ENCODE measurements at regions not wholly inside any gene's neighbourhood (a gene's known extent, or its start where the extent isn't known, plus 50 kb on each side); places are given as distances from the start of the nearest gene placed in this dataset.

DNA sequence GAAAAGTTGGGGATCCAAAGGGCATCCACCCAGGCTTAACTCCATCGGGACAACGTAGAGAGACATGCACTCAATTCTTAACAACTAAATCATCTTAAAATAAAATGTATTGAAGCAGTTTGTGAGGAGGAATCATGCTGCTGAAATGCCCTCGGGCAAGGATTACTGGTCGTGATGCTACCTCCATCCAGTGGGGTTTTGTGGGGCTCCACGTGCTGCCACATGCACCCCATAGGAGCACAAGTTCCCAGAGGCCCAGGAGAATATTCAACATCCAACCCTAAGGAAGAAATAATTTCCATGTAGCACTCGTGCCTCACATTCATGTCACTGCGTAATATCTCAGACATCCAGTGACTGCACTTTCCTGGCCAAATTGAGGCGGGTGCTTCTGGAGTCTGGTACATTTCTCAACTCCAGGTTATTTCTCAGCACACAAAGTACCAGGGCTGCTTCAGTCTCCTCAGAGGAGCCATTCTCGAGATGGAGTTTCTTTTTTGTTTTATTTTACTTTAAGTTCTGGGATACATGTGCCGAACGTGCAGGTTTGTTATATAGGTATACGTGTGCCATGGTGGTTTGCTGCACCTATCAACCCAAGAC lies 429.8 kb downstream of the FOXO1 start:
- H3K4me2 ChIP-seq (ENCODE audit: insufficient read depth, low read length): no peak overlapping the region
- TF ChIP-seq ILF3 (IDR thresholded peaks at IDR 0.05; ENCODE audit: borderline replicate concordance): no peak
- TF ChIP-seq, protein P1, sequence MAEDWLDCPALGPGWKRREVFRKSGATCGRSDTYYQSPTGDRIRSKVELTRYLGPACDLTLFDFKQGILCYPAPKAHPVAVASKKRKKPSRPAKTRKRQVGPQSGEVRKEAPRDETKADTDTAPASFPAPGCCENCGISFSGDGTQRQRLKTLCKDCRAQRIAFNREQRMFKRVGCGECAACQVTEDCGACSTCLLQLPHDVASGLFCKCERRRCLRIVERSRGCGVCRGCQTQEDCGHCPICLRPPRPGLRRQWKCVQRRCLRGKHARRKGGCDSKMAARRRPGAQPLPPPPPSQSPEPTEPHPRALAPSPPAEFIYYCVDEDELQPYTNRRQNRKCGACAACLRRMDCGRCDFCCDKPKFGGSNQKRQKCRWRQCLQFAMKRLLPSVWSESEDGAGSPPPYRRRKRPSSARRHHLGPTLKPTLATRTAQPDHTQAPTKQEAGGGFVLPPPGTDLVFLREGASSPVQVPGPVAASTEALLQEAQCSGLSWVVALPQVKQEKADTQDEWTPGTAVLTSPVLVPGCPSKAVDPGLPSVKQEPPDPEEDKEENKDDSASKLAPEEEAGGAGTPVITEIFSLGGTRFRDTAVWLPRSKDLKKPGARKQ (CRISPR knock-in tag; IDR thresholded peaks at IDR 0.05): no peak
- no peak for TF ChIP-seq SLC30A9 (CRISPR knock-in tag; IDR thresholded peaks at IDR 0.05)
- no peak for TF ChIP-seq NFIX (CRISPR knock-in tag; IDR thresholded peaks at IDR 0.05; ENCODE audit: low read depth)
- TF ChIP-seq KLF13 (tag; IDR thresholded peaks at IDR 0.05; ENCODE audit: borderline replicate concordance, low read depth): no peak
- no peak for TF ChIP-seq CHD2 (IDR thresholded peaks at IDR 0.05; ENCODE audit: low read depth, low read length)
- TF ChIP-seq PML (IDR thresholded peaks at IDR 0.05; ENCODE audit: low read length): no peak
- no peak for TF ChIP-seq ZNF766 (CRISPR knock-in tag; conservative IDR thresholded peaks at IDR 0.05)
- no peak for TF ChIP-seq L3MBTL2 (IDR thresholded peaks at IDR 0.05)
- TF ChIP-seq SMAD3 (CRISPR knock-in tag; conservative IDR thresholded peaks at IDR 0.05): no peak
- no peak for TF ChIP-seq CSDE1 (IDR thresholded peaks at IDR 0.05)
- TF ChIP-seq, protein P2, sequence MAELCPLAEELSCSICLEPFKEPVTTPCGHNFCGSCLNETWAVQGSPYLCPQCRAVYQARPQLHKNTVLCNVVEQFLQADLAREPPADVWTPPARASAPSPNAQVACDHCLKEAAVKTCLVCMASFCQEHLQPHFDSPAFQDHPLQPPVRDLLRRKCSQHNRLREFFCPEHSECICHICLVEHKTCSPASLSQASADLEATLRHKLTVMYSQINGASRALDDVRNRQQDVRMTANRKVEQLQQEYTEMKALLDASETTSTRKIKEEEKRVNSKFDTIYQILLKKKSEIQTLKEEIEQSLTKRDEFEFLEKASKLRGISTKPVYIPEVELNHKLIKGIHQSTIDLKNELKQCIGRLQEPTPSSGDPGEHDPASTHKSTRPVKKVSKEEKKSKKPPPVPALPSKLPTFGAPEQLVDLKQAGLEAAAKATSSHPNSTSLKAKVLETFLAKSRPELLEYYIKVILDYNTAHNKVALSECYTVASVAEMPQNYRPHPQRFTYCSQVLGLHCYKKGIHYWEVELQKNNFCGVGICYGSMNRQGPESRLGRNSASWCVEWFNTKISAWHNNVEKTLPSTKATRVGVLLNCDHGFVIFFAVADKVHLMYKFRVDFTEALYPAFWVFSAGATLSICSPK (IDR thresholded peaks at IDR 0.05; ENCODE audit: borderline replicate concordance): no peak
- TF ChIP-seq POLR2AphosphoS2 (IDR thresholded peaks at IDR 0.05; ENCODE audit: low read length): no peak
- TF ChIP-seq FOXK1 (CRISPR knock-in tag; IDR thresholded peaks at IDR 0.05; ENCODE audit: borderline replicate concordance): no peak
- TF ChIP-seq, protein P3, sequence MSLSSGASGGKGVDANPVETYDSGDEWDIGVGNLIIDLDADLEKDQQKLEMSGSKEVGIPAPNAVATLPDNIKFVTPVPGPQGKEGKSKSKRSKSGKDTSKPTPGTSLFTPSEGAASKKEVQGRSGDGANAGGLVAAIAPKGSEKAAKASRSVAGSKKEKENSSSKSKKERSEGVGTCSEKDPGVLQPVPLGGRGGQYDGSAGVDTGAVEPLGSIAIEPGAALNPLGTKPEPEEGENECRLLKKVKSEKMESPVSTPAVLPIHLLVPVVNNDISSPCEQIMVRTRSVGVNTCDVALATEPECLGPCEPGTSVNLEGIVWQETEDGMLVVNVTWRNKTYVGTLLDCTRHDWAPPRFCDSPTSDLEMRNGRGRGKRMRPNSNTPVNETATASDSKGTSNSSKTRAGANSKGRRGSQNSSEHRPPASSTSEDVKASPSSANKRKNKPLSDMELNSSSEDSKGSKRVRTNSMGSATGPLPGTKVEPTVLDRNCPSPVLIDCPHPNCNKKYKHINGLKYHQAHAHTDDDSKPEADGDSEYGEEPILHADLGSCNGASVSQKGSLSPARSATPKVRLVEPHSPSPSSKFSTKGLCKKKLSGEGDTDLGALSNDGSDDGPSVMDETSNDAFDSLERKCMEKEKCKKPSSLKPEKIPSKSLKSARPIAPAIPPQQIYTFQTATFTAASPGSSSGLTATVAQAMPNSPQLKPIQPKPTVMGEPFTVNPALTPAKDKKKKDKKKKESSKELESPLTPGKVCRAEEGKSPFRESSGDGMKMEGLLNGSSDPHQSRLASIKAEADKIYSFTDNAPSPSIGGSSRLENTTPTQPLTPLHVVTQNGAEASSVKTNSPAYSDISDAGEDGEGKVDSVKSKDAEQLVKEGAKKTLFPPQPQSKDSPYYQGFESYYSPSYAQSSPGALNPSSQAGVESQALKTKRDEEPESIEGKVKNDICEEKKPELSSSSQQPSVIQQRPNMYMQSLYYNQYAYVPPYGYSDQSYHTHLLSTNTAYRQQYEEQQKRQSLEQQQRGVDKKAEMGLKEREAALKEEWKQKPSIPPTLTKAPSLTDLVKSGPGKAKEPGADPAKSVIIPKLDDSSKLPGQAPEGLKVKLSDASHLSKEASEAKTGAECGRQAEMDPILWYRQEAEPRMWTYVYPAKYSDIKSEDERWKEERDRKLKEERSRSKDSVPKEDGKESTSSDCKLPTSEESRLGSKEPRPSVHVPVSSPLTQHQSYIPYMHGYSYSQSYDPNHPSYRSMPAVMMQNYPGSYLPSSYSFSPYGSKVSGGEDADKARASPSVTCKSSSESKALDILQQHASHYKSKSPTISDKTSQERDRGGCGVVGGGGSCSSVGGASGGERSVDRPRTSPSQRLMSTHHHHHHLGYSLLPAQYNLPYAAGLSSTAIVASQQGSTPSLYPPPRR (CRISPR knock-in tag; IDR thresholded peaks at IDR 0.05; ENCODE audit: borderline replicate concordance): no peak
- TF ChIP-seq EP300 (IDR thresholded peaks at IDR 0.05; ENCODE audit: low read length): no peak
- no peak for TF ChIP-seq EP400 (IDR thresholded peaks at IDR 0.05)

More for the DNA sequence above, 429.8 kb downstream of the FOXO1 start:
- no peaks in the 10 kb centered on the region for H4K20me1 ChIP-seq (replicated peaks; ENCODE audit: control insufficient read depth, insufficient read depth, low read length)
- ChIA-PET POLR2A (no interaction called here), CTCF (ENCODE audit: low intra/inter-chr PET ratio) (no interaction called here)
- no peaks in the 10 kb centered on the region; a peak in 3 of 5 replicates for H3K27me3 ChIP-seq (ENCODE audit: control insufficient read depth in 2 of 2, insufficient read depth in 2 of 2, low read length in 2 of 2)
- DNase-seq (ENCODE audit: extremely low read depth in 1 of 4, low spot score in 3 of 4) (no peak), ATAC-seq (no peak), FAIRE-seq (no peak)
- 3% methylated on average over 11 of the region's 12 CpGs for WGBS (ENCODE audit: insufficient coverage, low coverage, missing lambda C conversion rate)
- no peak overlapping the region for H3K4me3 ChIP-seq
- no peaks in the 10 kb centered on the region for H3K79me2 ChIP-seq (ENCODE audit: control insufficient read depth, insufficient read depth, low read length)
- no peak overlapping the region for H3K9ac ChIP-seq (ENCODE audit: insufficient read depth in 1 of 2, low read depth in 2 of 2, low read length in 2 of 2)
- H3K4me1 ChIP-seq (replicated peaks in 1 of 2; ENCODE audit: control insufficient read depth in 2 of 2, insufficient read depth in 2 of 2, low read length in 2 of 2): no peaks in the 10 kb centered on the region
- BruUV-seq (replicated peaks): no TSS peak
- no peak overlapping the region for H3K27ac ChIP-seq (ENCODE audit: extremely low read depth, low read depth, low read length)
- H2AFZ ChIP-seq (ENCODE audit: low read depth, low read length): no peak overlapping the region
- in situ Hi-C loops (cut with MboI): no loop called here
- H3K9me3 ChIP-seq (replicated peaks; ENCODE audit: control insufficient read depth, insufficient read depth, low read depth, low read length): no peaks in the 10 kb centered on the region
- intact Hi-C loops (cut with micrococcal nuclease): no loop called here
- H3K36me3 ChIP-seq (ENCODE audit: control insufficient read depth, insufficient read depth, low read length): no peaks in the 10 kb centered on the region
- H3K9me1 ChIP-seq (ENCODE audit: control insufficient read depth, insufficient read depth, low read length): no peaks in the 10 kb centered on the region
